B cell (primary cell): ENCODE measurements at regions not wholly inside any gene's neighbourhood (a gene's known extent, or its start where the extent isn't known, plus 50 kb on each side); places are given as distances from the start of the nearest gene placed in this dataset.

ENCODE experiments used
- ATAC-seq: fragments of 200-7000 bp; cut with Tn5 transposase; one replicate; pipeline ENCODE4 v1.10.0; 2021; ENCODE audit warnings: low read depth, mild to moderate bottlenecking, moderate number of reproducible peaks, moderate library complexity
- CTCF ChIA-PET: fragments of 350-600 bp; sonication (Branson Sonifier 250); formaldehyde crosslinking; loops from one replicate; lab custom pipeline; 2021; ENCODE audit warnings: antibody characterized with exemption, inconsistent platforms; lab: Charles Lee
- POLR2A ChIA-PET: fragments of 350-600 bp; sonication (Branson Sonifier 250); formaldehyde crosslinking; loops from one replicate; lab custom pipeline; 2021; ENCODE audit warnings: antibody characterized with exemption; lab: Charles Lee
- DNase-seq: peaks from one replicate; pipeline ENCODE4 v3.0.0; 2013
- H2AFZ ChIP-seq: 2 replicates; pipeline ENCODE4 v1.6.1; 2012; ENCODE audit warnings: mild to moderate bottlenecking, low read depth, low read length; ENCODE audit not compliant: insufficient read depth, poor library complexity, severe bottlenecking
- H3K27ac ChIP-seq, 2 donors: 1 replicate in 1 of 2; 2 replicates in 1 of 2; pipeline ENCODE4 v1.5.1; 2012 to 2013; ENCODE audit warnings: low read length in 2 of 2, mild to moderate bottlenecking in 2 of 2, moderate library complexity in 1 of 2
- H3K27me3 ChIP-seq, 4 experiments: fragments of 200-600 bp in 1 of 4; sonication (generic) in 1 of 4; replicated peaks in 1 of 4; 1 replicate in 2 of 4; 2 replicates in 2 of 4; pipeline versions ENCODE4 v1.6.1 to v1.7.0; 2013 to 2016; ENCODE audit warnings: low read length in 3 of 4, mild to moderate bottlenecking in 2 of 4, mixed read lengths in 1 of 4, moderate library complexity in 1 of 4; ENCODE audit not compliant: insufficient read depth in 4 of 4, control insufficient read depth in 3 of 4; ENCODE audit errors: control extremely low read depth in 1 of 4
- H3K36me3 ChIP-seq, 2 experiments: replicated peaks in 1 of 2; 1 replicate in 1 of 2; 2 replicates in 1 of 2; pipeline versions ENCODE4 v1.6.1 to v1.7.1; 2013; ENCODE audit warnings: low read length in 1 of 2; ENCODE audit not compliant: insufficient read depth in 2 of 2, control insufficient read depth in 1 of 2; ENCODE audit errors: control extremely low read depth in 1 of 2, extremely low read depth in 1 of 2
- H3K4me1 ChIP-seq, 2 donors: fragments of 200-600 bp in 1 of 2; sonication (generic) in 1 of 2; 1 replicate in 1 of 2; 2 replicates in 1 of 2; pipeline versions ENCODE4 v1.5.1 to v1.6.1; 2013 to 2017; ENCODE audit warnings: low read length in 2 of 2; ENCODE audit not compliant: control insufficient read depth in 2 of 2, insufficient read depth in 2 of 2
- H3K4me2 ChIP-seq: replicated peaks from 2 replicates; pipeline ENCODE3; 2012; ENCODE audit warnings: mild to moderate bottlenecking, low read depth, low read length; ENCODE audit not compliant: poor library complexity, severe bottlenecking
- H3K4me3 ChIP-seq, 5 experiments: fragments of 200-600 bp in 1 of 5; sonication (generic) in 1 of 5; 1 replicate in 3 of 5; 2 replicates in 2 of 5; pipeline versions ENCODE4 v1.5.1 to v1.7.0; 2011 to 2016; ENCODE audit warnings: low read length in 4 of 5, mild to moderate bottlenecking in 4 of 5, low read depth in 2 of 5, control low read depth in 1 of 5, moderate library complexity in 1 of 5; ENCODE audit not compliant: insufficient read depth in 1 of 5; ENCODE audit errors: control extremely low read depth in 1 of 5, extremely low read depth in 1 of 5
- H3K79me2 ChIP-seq: fragments of 200-600 bp; sonication (generic); one replicate; pipeline ENCODE4 v1.6.0; 2016; ENCODE audit warnings: low read length; ENCODE audit not compliant: control insufficient read depth, insufficient read depth
- H3K9ac ChIP-seq: fragments of 200-600 bp; sonication (generic); 2 replicates; pipeline ENCODE4 v1.6.1; 2017; ENCODE audit warnings: mild to moderate bottlenecking, low read length, moderate library complexity
- H3K9me3 ChIP-seq, 3 donors: one replicate each; pipeline versions ENCODE4 v1.6.1 to v1.7.1; 2013; ENCODE audit warnings: low read length in 2 of 3; ENCODE audit not compliant: control insufficient read depth in 2 of 3, insufficient read depth in 1 of 3; ENCODE audit errors: control extremely low read depth in 1 of 3
- H4K20me1 ChIP-seq: 2 replicates; pipeline ENCODE4 v1.6.0; 2012; ENCODE audit warnings: mild to moderate bottlenecking, low read length; ENCODE audit not compliant: insufficient read depth, control insufficient read depth, poor library complexity, severe bottlenecking
- H3K27ac Mint-ChIP-seq: one replicate; pipeline ENCODE4 v1.8.0; 2021; ENCODE audit warnings: mixed read lengths
- H3K27me3 Mint-ChIP-seq: one replicate; pipeline ENCODE4 v1.8.0; 2021; ENCODE audit warnings: mixed read lengths
- H3K4me1 Mint-ChIP-seq: one replicate; pipeline ENCODE4 v1.8.0; 2021; ENCODE audit warnings: mixed read lengths
- H3K4me3 Mint-ChIP-seq: one replicate; pipeline ENCODE4 v1.8.0; 2021; ENCODE audit warnings: mixed read lengths
- H3K9me3 Mint-ChIP-seq: one replicate; pipeline ENCODE4 v1.8.0; 2022; ENCODE audit warnings: mixed read lengths; ENCODE audit not compliant: insufficient read depth
- CTCF ChIP-seq: fragments of 200-600 bp; IDR thresholded peaks from one replicate; pipeline ENCODE4 v1.8.0; 2022; ENCODE audit warnings: antibody characterized with exemption, mild to moderate bottlenecking
- EZH2 ChIP-seq: IDR thresholded peaks from 2 replicates; pipeline ENCODE4 v1.6.1; 2012; ENCODE audit warnings: borderline replicate concordance, low read depth, mild to moderate bottlenecking, moderate library complexity, low read length; ENCODE audit not compliant: insufficient read depth, poor library complexity, severe bottlenecking
- whole genome bisulfite sequencing: methylation state at CpG from one replicate; pipeline ENCODE4 v1.1.5; 2013; ENCODE audit warnings: missing lambda C conversion rate; ENCODE audit not compliant: insufficient coverage; 5-methylcytosine and 5-hydroxymethylcytosine counted together
- intact Hi-C: fragments of 100-400 bp; cut with micrococcal nuclease; formaldehyde crosslinking; loops from one replicate; pipeline ENCODE4 v1.10.0; 2022

GRCh38 chr3:159620873-159621272 is 367.8 kb upstream of the IL12A start:
- H4K20me1 ChIP-seq = no peaks in the 10 kb centered on the region
- no peak overlapping the region for H3K4me2 ChIP-seq
- H3K27ac ChIP-seq = no peak overlapping the region
- ChIA-PET POLR2A (no interaction called here), CTCF (no interaction called here)
- ATAC-seq (no peak), DNase-seq (no peak)
- Mint-ChIP-seq H3K9me3 (no peaks in the 10 kb centered on the region), H3K4me1 (no peaks in the 10 kb centered on the region), H3K4me3 (no peak overlapping the region), H3K27me3 (peaks cover 4% of the 10 kb centered on the region), H3K27ac (no peak overlapping the region)
- H3K4me1 ChIP-seq = no peaks in the 10 kb centered on the region
- no peaks in the 10 kb centered on the region for H3K36me3 ChIP-seq
- no CpG with 5 or more reads among the region's 4 CpGs for WGBS
- H3K79me2 ChIP-seq = no peaks in the 10 kb centered on the region
- TF ChIP-seq EZH2 = no peak
- no peak for TF ChIP-seq CTCF
- no peak overlapping the region for H3K4me3 ChIP-seq
- no peaks in the 10 kb centered on the region for H3K9me3 ChIP-seq
- intact Hi-C loops = no loop called here
- H3K9ac ChIP-seq = no peak overlapping the region
- no peaks in the 10 kb centered on the region for H3K27me3 ChIP-seq
- no peak overlapping the region for H2AFZ ChIP-seq

- Mint-ChIP-seq H3K4me3 (no peak overlapping the region), H3K27me3 (peaks cover 9% of the 10 kb centered on the region), H3K4me1 (no peaks in the 10 kb centered on the region), H3K9me3 (no peaks in the 10 kb centered on the region), H3K27ac (no peak overlapping the region)
- Histone ChIP-seq H3K4me3 (no peak overlapping the region), H3K27ac (no peak overlapping the region), H3K4me2 (no peak overlapping the region), H3K9ac (no peak overlapping the region), H4K20me1 (no peaks in the 10 kb centered on the region), H3K4me1 (no peaks in the 10 kb centered on the region), H3K27me3 (no peaks in the 10 kb centered on the region), H2AFZ (no peak overlapping the region), H3K36me3 (no peaks in the 10 kb centered on the region), H3K79me2 (no peaks in the 10 kb centered on the region), H3K9me3 (no peaks in the 10 kb centered on the region)
- POLR2A ChIA-PET = no interaction called here
- no peak for TF ChIP-seq EZH2
- TF ChIP-seq CTCF = no peak
- no peak for ATAC-seq
- intact Hi-C loops = no loop called here
- no peak for DNase-seq
- WGBS = 71% methylated on average over 2 of the region's 2 CpGs
- CTCF ChIA-PET = no interaction called here
Observed at GRCh38 chr3:159624616-159625015, 364.0 kb upstream of the IL12A start.
